Mesendoderm (in vitro differentiated cells): ENCODE measurements at regions not wholly inside any gene's neighbourhood (a gene's known extent, or its start where the extent isn't known, plus 50 kb on each side); places are given as distances from the start of the nearest gene placed in this dataset.

ENCODE experiments used
- DNase-seq: peaks from one replicate; pipeline ENCODE4 v3.0.0; 2013
- H2AK5ac ChIP-seq: 2 replicates; pipeline ENCODE4 v1.6.1; 2013; ENCODE audit warnings: low read length, inconsistent platforms
- H2BK120ac ChIP-seq: 2 replicates; pipeline ENCODE4 v1.6.1; 2013; ENCODE audit warnings: low read depth, mild to moderate bottlenecking, low read length, moderate library complexity, mixed read lengths
- H2BK15ac ChIP-seq: replicated peaks from 2 replicates; pipeline ENCODE4 v1.6.1; 2013; ENCODE audit warnings: low read depth, mild to moderate bottlenecking, moderate library complexity
- H2BK5ac ChIP-seq: 2 replicates; pipeline ENCODE4 v1.6.1; 2013; ENCODE audit warnings: low read length, inconsistent platforms
- H3K18ac ChIP-seq: 2 replicates; pipeline ENCODE4 v1.6.1; 2013; ENCODE audit warnings: mild to moderate bottlenecking, low read length, mixed read lengths
- H3K23ac ChIP-seq: one replicate; pipeline ENCODE4 v1.6.1; 2013; ENCODE audit warnings: low read length
- H3K27ac ChIP-seq: 2 replicates; pipeline ENCODE4 v1.5.1; 2013; ENCODE audit warnings: low read depth, mild to moderate bottlenecking, inconsistent platforms, low read length, moderate library complexity
- H3K27me3 ChIP-seq: 2 replicates; pipeline ENCODE4 v1.6.1; 2013; ENCODE audit warnings: low read length, control low read depth, mild to moderate bottlenecking, inconsistent platforms; ENCODE audit not compliant: insufficient read depth, poor library complexity
- H3K36me3 ChIP-seq: 2 replicates; pipeline ENCODE4 v1.6.1; 2013; ENCODE audit warnings: low read length, inconsistent platforms; ENCODE audit not compliant: control insufficient read depth, insufficient read depth
- H3K4ac ChIP-seq: one replicate; pipeline ENCODE4 v1.6.1; 2013; ENCODE audit warnings: low read depth, mild to moderate bottlenecking, low read length, moderate library complexity
- H3K4me1 ChIP-seq: 2 replicates; pipeline ENCODE4 v1.6.1; 2013; ENCODE audit warnings: low read depth, low read length, inconsistent platforms; ENCODE audit not compliant: control insufficient read depth
- H3K4me2 ChIP-seq: 2 replicates; pipeline ENCODE4 v1.6.1; 2013; ENCODE audit warnings: low read length
- H3K4me3 ChIP-seq: 2 replicates; pipeline ENCODE4 v1.5.1; 2013; ENCODE audit warnings: mild to moderate bottlenecking, low read length
- H3K56ac ChIP-seq: one replicate; pipeline ENCODE4 v1.6.1; 2013; ENCODE audit warnings: low read length
- H3K79me1 ChIP-seq: 2 replicates; pipeline ENCODE4 v1.6.1; 2013; ENCODE audit warnings: low read length, inconsistent platforms
- H3K79me2 ChIP-seq: 2 replicates; pipeline ENCODE4 v1.6.1; 2013; ENCODE audit warnings: mild to moderate bottlenecking, low read length; ENCODE audit not compliant: control insufficient read depth, insufficient read depth
- H3K9ac ChIP-seq: 2 replicates; pipeline ENCODE4 v1.6.1; 2013; ENCODE audit warnings: low read length, inconsistent platforms
- H4K5ac ChIP-seq: one replicate; pipeline ENCODE4 v1.6.1; 2013; ENCODE audit warnings: low read length
- H4K8ac ChIP-seq: one replicate; pipeline ENCODE4 v1.6.1; 2013; ENCODE audit warnings: low read depth, mild to moderate bottlenecking, control low read depth, low read length, moderate library complexity
- WGBS: extraction: QIAGEN DNeasy Blood & Tissue Kit; methylation state at CpG from one replicate; pipeline ENCODE4 v1.1.7; 2013; ENCODE audit warnings: low lambda C conversion rate, missing lambda C conversion rate; ENCODE audit not compliant: insufficient coverage; ENCODE audit errors: extremely low coverage; 5-methylcytosine and 5-hydroxymethylcytosine counted together

GRCh38 chr1:238558746-238559145, 668.0 kb upstream of the ZP4 start:
- no peak overlapping the region for H2BK15ac ChIP-seq
- no peak overlapping the region for H3K9ac ChIP-seq
- no peaks in the 10 kb centered on the region for H3K4me1 ChIP-seq
- WGBS = no CpG with 5 or more reads among the region's 2 CpGs
- no peak overlapping the region for H3K56ac ChIP-seq
- H3K23ac ChIP-seq = no peak overlapping the region
- H3K4ac ChIP-seq = no peak overlapping the region
- no peaks in the 10 kb centered on the region for H3K27me3 ChIP-seq
- H3K27ac ChIP-seq = no peak overlapping the region
- H3K36me3 ChIP-seq = no peaks in the 10 kb centered on the region
- H3K79me1 ChIP-seq = no peaks in the 10 kb centered on the region
- H4K5ac ChIP-seq = no peak overlapping the region
- no peak overlapping the region for H2BK120ac ChIP-seq
- H2AK5ac ChIP-seq = no peak overlapping the region
- H3K4me3 ChIP-seq = no peak overlapping the region
- DNase-seq = no peak
- H2BK5ac ChIP-seq = no peak overlapping the region
- no peak overlapping the region for H3K4me2 ChIP-seq
- H3K79me2 ChIP-seq = no peaks in the 10 kb centered on the region
- no peak overlapping the region for H3K18ac ChIP-seq
- H4K8ac ChIP-seq = no peak overlapping the region

- Histone ChIP-seq H3K27me3 (no peaks in the 10 kb centered on the region), H2BK15ac (no peak overlapping the region), H4K5ac (no peak overlapping the region), H3K79me1 (no peaks in the 10 kb centered on the region), H2AK5ac (no peak overlapping the region), H3K23ac (no peak overlapping the region), H3K79me2 (no peaks in the 10 kb centered on the region), H4K8ac (no peak overlapping the region), H3K4me3 (no peak overlapping the region), H2BK120ac (no peak overlapping the region), H3K4ac (no peak overlapping the region), H3K4me1 (no peaks in the 10 kb centered on the region), H3K9ac (no peak overlapping the region), H3K4me2 (no peak overlapping the region), H3K56ac (no peak overlapping the region), H3K27ac (no peak overlapping the region), H3K18ac (no peak overlapping the region), H3K36me3 (no peaks in the 10 kb centered on the region), H2BK5ac (no peak overlapping the region)
- WGBS = no CpG with 5 or more reads among the region's 4 CpGs
- DNase-seq = no peak
Measured at GRCh38 chr1:238558156-238558555, 667.4 kb upstream of the ZP4 start.

- H3K27me3 ChIP-seq = no peaks in the 10 kb centered on the region
- H4K5ac ChIP-seq = no peak overlapping the region
- H3K79me2 ChIP-seq = no peaks in the 10 kb centered on the region
- no peak overlapping the region for H2AK5ac ChIP-seq
- no peaks in the 10 kb centered on the region for H3K4me1 ChIP-seq
- no peak overlapping the region for H3K4me2 ChIP-seq
- H2BK5ac ChIP-seq = no peak overlapping the region
- no CpG with 5 or more reads among the region's 8 CpGs for WGBS
- no peak overlapping the region for H3K9ac ChIP-seq
- no peak overlapping the region for H4K8ac ChIP-seq
- no peak overlapping the region for H3K56ac ChIP-seq
- no peak overlapping the region for H2BK15ac ChIP-seq
- no peak overlapping the region for H3K4ac ChIP-seq
- no peaks in the 10 kb centered on the region for H3K79me1 ChIP-seq
- no peak overlapping the region for H3K18ac ChIP-seq
- no peak overlapping the region for H3K23ac ChIP-seq
- H3K36me3 ChIP-seq = no peaks in the 10 kb centered on the region
- H2BK120ac ChIP-seq = no peak overlapping the region
- no peak overlapping the region for H3K4me3 ChIP-seq
- H3K27ac ChIP-seq = no peak overlapping the region
- no peak for DNase-seq
Measured at GRCh38 chr1:238552271-238552670, 661.5 kb upstream of the ZP4 start.

- Histone ChIP-seq H3K9ac (no peak overlapping the region), H3K79me1 (no peaks in the 10 kb centered on the region), H3K4me2 (no peak overlapping the region), H3K79me2 (no peaks in the 10 kb centered on the region), H3K4me1 (no peaks in the 10 kb centered on the region), H3K27me3 (no peaks in the 10 kb centered on the region), H3K27ac (no peak overlapping the region), H4K5ac (no peak overlapping the region), H3K23ac (no peak overlapping the region), H3K4me3 (no peak overlapping the region), H2AK5ac (no peak overlapping the region), H3K4ac (no peak overlapping the region), H2BK5ac (no peak overlapping the region), H2BK15ac (no peak overlapping the region), H2BK120ac (no peak overlapping the region), H3K18ac (no peak overlapping the region), H3K36me3 (no peaks in the 10 kb centered on the region), H4K8ac (no peak overlapping the region), H3K56ac (no peak overlapping the region)
- DNase-seq = no peak
- no CpG with 5 or more reads among the region's 2 CpGs for WGBS
Measured at GRCh38 chr1:238549137-238549536, 658.4 kb upstream of the ZP4 start.

DNA sequence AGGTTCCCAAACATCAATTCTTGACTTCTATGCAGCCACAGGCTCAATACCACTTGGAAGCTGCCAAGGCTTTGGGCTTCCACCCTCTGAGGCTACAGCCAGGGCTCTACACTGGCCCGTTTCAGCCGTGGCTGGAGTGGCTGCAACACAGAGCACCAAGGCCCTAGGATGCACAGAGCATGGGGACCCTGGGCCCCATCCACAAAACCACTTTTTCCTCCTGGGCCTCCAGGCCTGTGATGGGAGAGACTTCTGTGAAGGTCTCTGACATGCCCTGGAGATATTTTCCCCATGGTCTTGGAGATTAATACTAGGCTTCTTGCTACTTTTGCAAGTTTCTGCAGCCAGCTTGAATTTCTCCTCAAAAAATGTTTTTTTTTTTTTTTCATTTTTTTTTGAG, 655.4 kb upstream of the ZP4 start:
- H3K79me2 ChIP-seq = no peaks in the 10 kb centered on the region
- H3K36me3 ChIP-seq = no peaks in the 10 kb centered on the region
- DNase-seq = no peak
- H3K27ac ChIP-seq = no peak overlapping the region
- H3K18ac ChIP-seq = no peak overlapping the region
- no peak overlapping the region for H4K8ac ChIP-seq
- no CpG with 5 or more reads among the region's 2 CpGs for WGBS
- no peaks in the 10 kb centered on the region for H3K27me3 ChIP-seq
- no peak overlapping the region for H3K4ac ChIP-seq
- H2BK120ac ChIP-seq = no peak overlapping the region
- no peak overlapping the region for H3K4me3 ChIP-seq
- no peaks in the 10 kb centered on the region for H3K79me1 ChIP-seq
- no peak overlapping the region for H4K5ac ChIP-seq
- no peak overlapping the region for H3K23ac ChIP-seq
- H3K9ac ChIP-seq = no peak overlapping the region
- H2BK5ac ChIP-seq = no peak overlapping the region
- H3K56ac ChIP-seq = no peak overlapping the region
- H3K4me2 ChIP-seq = no peak overlapping the region
- H2AK5ac ChIP-seq = no peak overlapping the region
- H3K4me1 ChIP-seq = no peaks in the 10 kb centered on the region
- no peak overlapping the region for H2BK15ac ChIP-seq

DNA sequence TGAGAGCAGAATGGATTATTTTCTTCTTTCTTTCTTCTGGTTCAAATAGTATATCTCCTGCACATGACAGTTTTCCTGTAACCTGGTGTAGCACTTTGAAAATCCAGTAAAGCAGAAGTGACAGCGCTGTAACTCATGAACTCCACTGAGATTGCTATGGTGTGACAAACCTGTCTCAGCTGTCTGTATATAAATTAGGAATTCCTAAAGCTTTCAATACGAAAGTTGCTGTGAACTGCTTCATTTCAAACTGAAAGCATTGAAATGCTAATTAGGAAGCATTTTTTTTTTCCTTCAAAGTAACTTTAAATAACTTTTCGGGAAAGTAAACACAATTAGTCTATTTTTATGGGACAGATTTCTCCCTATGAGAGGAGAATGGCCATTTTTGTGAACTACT, 646.9 kb upstream of the ZP4 start:
- no peak overlapping the region for H3K23ac ChIP-seq
- no peak overlapping the region for H3K56ac ChIP-seq
- no peaks in the 10 kb centered on the region for H3K27me3 ChIP-seq
- H4K8ac ChIP-seq = no peak overlapping the region
- whole genome bisulfite sequencing = no CpG with 5 or more reads among the region's 3 CpGs
- no peak overlapping the region for H3K4me3 ChIP-seq
- no peak overlapping the region for H4K5ac ChIP-seq
- no peaks in the 10 kb centered on the region for H3K36me3 ChIP-seq
- H3K9ac ChIP-seq = no peak overlapping the region
- no peak overlapping the region for H2BK15ac ChIP-seq
- no peak overlapping the region for H3K4me2 ChIP-seq
- H3K27ac ChIP-seq = no peak overlapping the region
- H2AK5ac ChIP-seq = no peak overlapping the region
- H3K18ac ChIP-seq = no peak overlapping the region
- no peak overlapping the region for H2BK120ac ChIP-seq
- H2BK5ac ChIP-seq = no peak overlapping the region
- H3K79me2 ChIP-seq = no peaks in the 10 kb centered on the region
- H3K79me1 ChIP-seq = no peaks in the 10 kb centered on the region
- H3K4me1 ChIP-seq = no peaks in the 10 kb centered on the region
- no peak overlapping the region for H3K4ac ChIP-seq
- DNase-seq = no peak
